PC-9 (cell line): ENCODE measurements at regions not wholly inside any gene's neighbourhood (a gene's known extent, or its start where the extent isn't known, plus 50 kb on each side); places are given as distances from the start of the nearest gene placed in this dataset.

Experiments
- BruUV-seq: library from RNA; stranded (reverse); fragments of 400-500 nt; replicated peaks from 2 replicates; lab custom pipeline; 2021; lab: Mats Ljungman, UMichigan
- CTCF ChIA-PET: fragments of 300-600 bp; sonication (Branson Sonifier 250); formaldehyde crosslinking; loops from one replicate; lab custom pipeline; 2022; ENCODE audit warnings: antibody characterized with exemption; lab: Charles Lee
- POLR2A ChIA-PET: fragments of 300-600 bp; sonication (Branson Sonifier 250); formaldehyde crosslinking; loops from one replicate; lab custom pipeline; 2022; ENCODE audit warnings: antibody characterized with exemption; ENCODE audit not compliant: unreplicated experiment; lab: Charles Lee
- DNase-seq, 2 experiments: peaks; one replicate each; pipeline versions ENCODE4 v3.0.0 to v3.0.0-alpha.2; 2015 to 2022; ENCODE audit warnings: mixed read lengths in 1 of 2
- H2AFZ ChIP-seq: fragments of 200-600 bp; sonication (generic); 2 replicates; pipeline ENCODE4 v1.8.1; 2017; ENCODE audit warnings: antibody characterized with exemption
- H3F3A ChIP-seq: fragments of 200-600 bp; sonication (generic); 2 replicates; pipeline ENCODE4 v1.8.1; 2017; ENCODE audit warnings: antibody characterized with exemption, mild to moderate bottlenecking, low read depth; ENCODE audit not compliant: insufficient read depth
- H3K27ac ChIP-seq: fragments of 200-600 bp; sonication (generic); 2 replicates; pipeline ENCODE4 v1.6.1; 2016; ENCODE audit warnings: mixed run types
- H3K27me3 ChIP-seq: fragments of 200-600 bp; sonication (generic); 2 replicates; pipeline ENCODE4 v1.6.1; 2016; ENCODE audit warnings: low read depth, mixed run types; ENCODE audit not compliant: insufficient read depth
- H3K36me3 ChIP-seq: fragments of 200-600 bp; sonication (generic); 2 replicates; pipeline ENCODE4 v1.6.1; 2016; ENCODE audit warnings: low read depth, mixed run types
- H3K4me1 ChIP-seq: fragments of 200-600 bp; sonication (generic); replicated peaks from 2 replicates; pipeline ENCODE4 v1.6.1; 2016; ENCODE audit warnings: mixed run types; ENCODE audit not compliant: insufficient read depth
- H3K4me2 ChIP-seq: fragments of 200-600 bp; sonication (generic); 2 replicates; pipeline ENCODE4 v1.6.1; 2017; ENCODE audit warnings: mixed run types
- H3K4me3 ChIP-seq: fragments of 200-600 bp; sonication (generic); 2 replicates; pipeline ENCODE4 v1.6.1; 2016; ENCODE audit warnings: mixed run types
- H3K79me2 ChIP-seq: fragments of 200-600 bp; sonication (generic); 2 replicates; pipeline ENCODE4 v1.6.1; 2017; ENCODE audit warnings: low read depth, mixed run types
- H3K9me2 ChIP-seq: fragments of 200-600 bp; sonication (generic); 2 replicates; pipeline ENCODE4 v1.8.1; 2017; ENCODE audit warnings: mild to moderate bottlenecking; ENCODE audit not compliant: insufficient read depth
- H3K9me3 ChIP-seq: fragments of 200-600 bp; sonication (generic); 2 replicates; pipeline ENCODE4 v1.8.1; 2016; ENCODE audit warnings: low read depth; ENCODE audit not compliant: insufficient read depth
- H4K20me1 ChIP-seq: fragments of 200-600 bp; sonication (generic); 2 replicates; pipeline ENCODE4 v1.8.1; 2017; ENCODE audit not compliant: insufficient read depth
- EZH2 ChIP-seq: fragments of 200-600 bp; sonication (generic); IDR thresholded peaks from 2 replicates; pipeline ENCODE4 v1.8.0; 2017; ENCODE audit warnings: antibody characterized with exemption, low read depth
- intact Hi-C: fragments of 100-400 bp; cut with micrococcal nuclease; formaldehyde crosslinking; loops from one replicate; pipeline ENCODE4 v1.10.0; 2022; ENCODE audit not compliant: unreplicated experiment
- TF ChIP-seq, protein P1 (sequence below): fragments of 200-600 bp; sonication (generic); conservative IDR thresholded peaks from 2 replicates; pipeline ENCODE4 v1.6.1; 2017; ENCODE audit warnings: mixed run types, antibody characterized with exemption, mild to moderate bottlenecking, moderate library complexity

DNA sequence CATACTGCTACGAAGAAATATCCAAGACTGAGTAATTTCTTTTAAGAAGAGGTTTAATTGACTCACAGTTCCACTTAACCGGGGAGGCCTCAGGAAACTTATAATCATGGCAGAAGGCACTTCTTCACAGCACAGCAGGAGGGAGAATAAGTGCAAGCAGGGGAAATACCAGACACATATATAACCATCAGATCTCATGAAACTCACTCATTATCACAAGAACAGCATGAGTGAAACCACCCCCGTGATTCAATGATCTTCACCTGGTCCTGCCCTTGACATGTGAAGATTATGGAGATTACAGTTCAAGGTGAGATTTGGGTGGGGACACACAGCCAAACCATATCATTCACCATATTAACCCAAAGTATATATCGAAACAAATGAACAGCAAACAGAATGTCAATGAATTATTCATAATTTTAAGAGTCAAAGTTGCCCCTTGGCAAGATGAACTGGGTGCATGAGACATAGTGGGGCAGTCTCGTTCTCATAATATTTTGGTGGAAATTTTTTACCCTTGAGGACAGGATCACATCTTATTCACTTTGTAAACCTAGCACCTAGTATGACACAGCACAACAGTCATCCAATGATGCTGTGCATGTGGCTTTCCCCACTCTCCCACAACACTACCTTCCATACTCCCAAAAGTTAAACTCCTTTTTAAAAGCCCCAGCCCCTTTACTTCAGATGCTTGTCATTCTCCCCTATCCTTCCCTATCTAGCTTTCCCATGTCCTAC, 425.3 kb downstream of the ZEB2 start:
- no TSS peak for BruUV-seq
- CTCF ChIA-PET, result interaction anchor here (0.6 kb wide), 1 partner anchor 1402 kb away, joined by 3 read pairs; no protein-coding TSS in a partner anchor
- intact Hi-C loops, result no loop called here

DNA sequence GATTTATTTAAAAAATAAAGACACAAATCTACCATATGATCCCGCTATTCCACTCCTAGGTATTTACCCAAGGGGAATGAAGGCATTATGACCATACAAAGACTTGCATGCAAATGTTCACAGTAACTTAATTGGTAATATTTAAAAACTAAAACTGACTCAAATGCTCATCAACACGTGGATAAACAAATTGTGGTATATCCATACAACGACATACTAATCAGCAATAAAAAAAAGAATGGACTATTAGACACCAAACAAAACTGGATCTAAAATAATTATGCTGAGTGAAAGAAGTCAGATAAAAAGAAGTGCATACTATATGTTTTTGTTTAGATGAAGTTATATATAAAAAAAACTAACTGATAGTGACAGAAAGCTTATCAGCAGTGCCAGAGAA, 428.3 kb downstream of the ZEB2 start:
- DNase-seq, result no peak
- Histone ChIP-seq H3K79me2 (no peaks in the 10 kb centered on the region), H3K36me3 (no peaks in the 10 kb centered on the region), H3K4me3 (no peak overlapping the region), H3K4me1 (no peaks in the 10 kb centered on the region), H2AFZ (no peak overlapping the region), H3K27me3 (no peaks in the 10 kb centered on the region), H3K4me2 (no peak overlapping the region), H4K20me1 (no peaks in the 10 kb centered on the region), H3F3A (no peaks in the 10 kb centered on the region), H3K9me3 (no peaks in the 10 kb centered on the region), H3K27ac (no peak overlapping the region), H3K9me2 (no peaks in the 10 kb centered on the region)
- CTCF ChIA-PET, result no interaction called here
- no TSS peak for BruUV-seq
- POLR2A ChIA-PET, result no interaction called here
- intact Hi-C loops, result no loop called here
- TF ChIP-seq EZH2, result no peak
- TF ChIP-seq, protein P1, sequence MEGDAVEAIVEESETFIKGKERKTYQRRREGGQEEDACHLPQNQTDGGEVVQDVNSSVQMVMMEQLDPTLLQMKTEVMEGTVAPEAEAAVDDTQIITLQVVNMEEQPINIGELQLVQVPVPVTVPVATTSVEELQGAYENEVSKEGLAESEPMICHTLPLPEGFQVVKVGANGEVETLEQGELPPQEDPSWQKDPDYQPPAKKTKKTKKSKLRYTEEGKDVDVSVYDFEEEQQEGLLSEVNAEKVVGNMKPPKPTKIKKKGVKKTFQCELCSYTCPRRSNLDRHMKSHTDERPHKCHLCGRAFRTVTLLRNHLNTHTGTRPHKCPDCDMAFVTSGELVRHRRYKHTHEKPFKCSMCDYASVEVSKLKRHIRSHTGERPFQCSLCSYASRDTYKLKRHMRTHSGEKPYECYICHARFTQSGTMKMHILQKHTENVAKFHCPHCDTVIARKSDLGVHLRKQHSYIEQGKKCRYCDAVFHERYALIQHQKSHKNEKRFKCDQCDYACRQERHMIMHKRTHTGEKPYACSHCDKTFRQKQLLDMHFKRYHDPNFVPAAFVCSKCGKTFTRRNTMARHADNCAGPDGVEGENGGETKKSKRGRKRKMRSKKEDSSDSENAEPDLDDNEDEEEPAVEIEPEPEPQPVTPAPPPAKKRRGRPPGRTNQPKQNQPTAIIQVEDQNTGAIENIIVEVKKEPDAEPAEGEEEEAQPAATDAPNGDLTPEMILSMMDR, result no peak

More for the DNA sequence above, 425.3 kb downstream of the ZEB2 start:
- Histone ChIP-seq H3K36me3 (no peaks in the 10 kb centered on the region), H4K20me1 (no peaks in the 10 kb centered on the region), H3K4me2 (no peak overlapping the region), H3K4me3 (no peak overlapping the region), H3F3A (no peaks in the 10 kb centered on the region), H3K27ac (no peak overlapping the region), H2AFZ (no peak overlapping the region), H3K9me3 (no peaks in the 10 kb centered on the region), H3K79me2 (no peaks in the 10 kb centered on the region), H3K4me1 (no peaks in the 10 kb centered on the region), H3K27me3 (no peaks in the 10 kb centered on the region), H3K9me2 (no peaks in the 10 kb centered on the region)
- TF ChIP-seq EZH2, result no peak
- TF ChIP-seq, protein P1, result no peak
- DNase-seq, result no peak
- POLR2A ChIA-PET, result no interaction called here

DNA sequence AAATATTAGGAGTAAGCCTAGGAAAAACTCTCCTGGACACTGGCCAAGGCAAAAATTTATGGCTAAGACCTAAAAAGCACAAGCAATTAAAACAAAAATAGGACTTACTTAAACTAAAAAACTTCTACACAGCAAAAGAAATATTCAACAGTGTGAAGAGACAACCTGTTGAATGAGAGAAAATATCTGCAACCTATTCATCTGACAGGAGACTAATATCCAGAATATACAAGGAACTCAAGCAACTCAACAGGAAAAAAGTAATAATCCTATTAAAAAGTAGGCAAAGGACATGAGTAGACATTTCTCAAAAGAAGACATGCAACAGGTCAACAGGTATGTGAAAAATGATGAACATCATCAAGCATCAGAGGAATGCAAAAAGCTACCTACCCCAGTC, 431.1 kb downstream of the ZEB2 start:
- Histone ChIP-seq H3K9me2 (no peaks in the 10 kb centered on the region), H2AFZ (no peak overlapping the region), H3K27ac (no peak overlapping the region), H3K4me1 (no peaks in the 10 kb centered on the region), H3K9me3 (no peaks in the 10 kb centered on the region), H4K20me1 (no peaks in the 10 kb centered on the region), H3K4me2 (no peak overlapping the region), H3K79me2 (no peaks in the 10 kb centered on the region), H3K4me3 (no peak overlapping the region), H3F3A (no peaks in the 10 kb centered on the region), H3K27me3 (no peaks in the 10 kb centered on the region), H3K36me3 (no peaks in the 10 kb centered on the region)
- TF ChIP-seq, protein P1, result no peak
- TF ChIP-seq EZH2, result no peak
- no peak for DNase-seq
- ChIA-PET CTCF (no interaction called here), POLR2A (no interaction called here)
- intact Hi-C loops, result no loop called here
- BruUV-seq, result no TSS peak
